Neural cell (in vitro differentiated cells): ENCODE measurements at regions not wholly inside any gene's neighbourhood (a gene's known extent, or its start where the extent isn't known, plus 50 kb on each side); places are given as distances from the start of the nearest gene placed in this dataset.

Experiments used
- EP300 ChIP-seq: fragments of 450-650 bp; conservative IDR thresholded peaks from 2 replicates; pipeline ENCODE4 v1.6.1; 2014; ENCODE audit warnings: antibody characterized with exemption, mild to moderate bottlenecking, moderate library complexity; ENCODE audit not compliant: poor library complexity, severe bottlenecking
- MXI1 ChIP-seq: fragments of 450-650 bp; conservative IDR thresholded peaks from 2 replicates; pipeline ENCODE4 v1.6.1; 2014; ENCODE audit warnings: antibody characterized with exemption, mild to moderate bottlenecking; ENCODE audit not compliant: poor library complexity, severe bottlenecking
- POLR2AphosphoS5 ChIP-seq: IDR thresholded peaks from 2 replicates; pipeline ENCODE4 v1.6.1; 2012
- RAD21 ChIP-seq: fragments of 450-650 bp; conservative IDR thresholded peaks from 2 replicates; pipeline ENCODE4 v1.6.1; 2014; ENCODE audit warnings: antibody characterized with exemption, mild to moderate bottlenecking, moderate library complexity
- SMC3 ChIP-seq: fragments of 450-650 bp; conservative IDR thresholded peaks from 2 replicates; pipeline ENCODE4 v1.6.1; 2014; ENCODE audit warnings: antibody characterized with exemption, mild to moderate bottlenecking, moderate library complexity; ENCODE audit not compliant: poor library complexity
- TF ChIP-seq, protein P1 (sequence below): fragments of 450-650 bp; IDR thresholded peaks from 2 replicates; pipeline ENCODE4 v1.5.1; 2014; ENCODE audit warnings: antibody characterized with exemption, mild to moderate bottlenecking, moderate library complexity; ENCODE audit not compliant: poor library complexity, severe bottlenecking
- TF ChIP-seq, protein P2 (sequence below): IDR thresholded peaks from 2 replicates; pipeline ENCODE4 v1.6.1; 2012; ENCODE audit warnings: borderline replicate concordance

DNA sequence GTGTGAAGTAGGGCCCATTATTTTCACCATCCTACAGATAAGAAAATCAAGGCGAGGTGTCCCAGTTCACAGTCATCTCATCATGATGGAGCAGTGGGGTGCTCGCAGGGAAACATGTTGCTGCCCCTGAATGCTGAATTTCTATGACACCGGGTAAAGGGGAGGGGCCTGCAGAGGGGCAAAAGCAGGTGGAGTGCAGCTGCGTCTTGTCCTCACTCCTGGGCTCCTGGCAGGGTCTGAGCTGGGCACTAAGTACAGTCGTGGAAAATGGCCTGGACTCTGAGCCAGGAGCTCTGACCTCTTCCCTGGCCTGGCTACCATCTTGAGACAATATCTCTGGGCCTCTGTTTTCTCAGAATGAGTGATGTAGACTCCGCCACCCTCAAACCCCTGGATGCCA, 253.1 kb upstream of the PITRM1 start:
- TF ChIP-seq, protein P1, sequence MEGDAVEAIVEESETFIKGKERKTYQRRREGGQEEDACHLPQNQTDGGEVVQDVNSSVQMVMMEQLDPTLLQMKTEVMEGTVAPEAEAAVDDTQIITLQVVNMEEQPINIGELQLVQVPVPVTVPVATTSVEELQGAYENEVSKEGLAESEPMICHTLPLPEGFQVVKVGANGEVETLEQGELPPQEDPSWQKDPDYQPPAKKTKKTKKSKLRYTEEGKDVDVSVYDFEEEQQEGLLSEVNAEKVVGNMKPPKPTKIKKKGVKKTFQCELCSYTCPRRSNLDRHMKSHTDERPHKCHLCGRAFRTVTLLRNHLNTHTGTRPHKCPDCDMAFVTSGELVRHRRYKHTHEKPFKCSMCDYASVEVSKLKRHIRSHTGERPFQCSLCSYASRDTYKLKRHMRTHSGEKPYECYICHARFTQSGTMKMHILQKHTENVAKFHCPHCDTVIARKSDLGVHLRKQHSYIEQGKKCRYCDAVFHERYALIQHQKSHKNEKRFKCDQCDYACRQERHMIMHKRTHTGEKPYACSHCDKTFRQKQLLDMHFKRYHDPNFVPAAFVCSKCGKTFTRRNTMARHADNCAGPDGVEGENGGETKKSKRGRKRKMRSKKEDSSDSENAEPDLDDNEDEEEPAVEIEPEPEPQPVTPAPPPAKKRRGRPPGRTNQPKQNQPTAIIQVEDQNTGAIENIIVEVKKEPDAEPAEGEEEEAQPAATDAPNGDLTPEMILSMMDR, result no peak
- TF ChIP-seq RAD21 (no peak), EP300 (no peak), POLR2AphosphoS5 (no peak), MXI1 (no peak), SMC3 (no peak)
- TF ChIP-seq, protein P2, sequence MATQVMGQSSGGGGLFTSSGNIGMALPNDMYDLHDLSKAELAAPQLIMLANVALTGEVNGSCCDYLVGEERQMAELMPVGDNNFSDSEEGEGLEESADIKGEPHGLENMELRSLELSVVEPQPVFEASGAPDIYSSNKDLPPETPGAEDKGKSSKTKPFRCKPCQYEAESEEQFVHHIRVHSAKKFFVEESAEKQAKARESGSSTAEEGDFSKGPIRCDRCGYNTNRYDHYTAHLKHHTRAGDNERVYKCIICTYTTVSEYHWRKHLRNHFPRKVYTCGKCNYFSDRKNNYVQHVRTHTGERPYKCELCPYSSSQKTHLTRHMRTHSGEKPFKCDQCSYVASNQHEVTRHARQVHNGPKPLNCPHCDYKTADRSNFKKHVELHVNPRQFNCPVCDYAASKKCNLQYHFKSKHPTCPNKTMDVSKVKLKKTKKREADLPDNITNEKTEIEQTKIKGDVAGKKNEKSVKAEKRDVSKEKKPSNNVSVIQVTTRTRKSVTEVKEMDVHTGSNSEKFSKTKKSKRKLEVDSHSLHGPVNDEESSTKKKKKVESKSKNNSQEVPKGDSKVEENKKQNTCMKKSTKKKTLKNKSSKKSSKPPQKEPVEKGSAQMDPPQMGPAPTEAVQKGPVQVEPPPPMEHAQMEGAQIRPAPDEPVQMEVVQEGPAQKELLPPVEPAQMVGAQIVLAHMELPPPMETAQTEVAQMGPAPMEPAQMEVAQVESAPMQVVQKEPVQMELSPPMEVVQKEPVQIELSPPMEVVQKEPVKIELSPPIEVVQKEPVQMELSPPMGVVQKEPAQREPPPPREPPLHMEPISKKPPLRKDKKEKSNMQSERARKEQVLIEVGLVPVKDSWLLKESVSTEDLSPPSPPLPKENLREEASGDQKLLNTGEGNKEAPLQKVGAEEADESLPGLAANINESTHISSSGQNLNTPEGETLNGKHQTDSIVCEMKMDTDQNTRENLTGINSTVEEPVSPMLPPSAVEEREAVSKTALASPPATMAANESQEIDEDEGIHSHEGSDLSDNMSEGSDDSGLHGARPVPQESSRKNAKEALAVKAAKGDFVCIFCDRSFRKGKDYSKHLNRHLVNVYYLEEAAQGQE, result no peak
